ENCODE measurements at regions not wholly inside any gene's neighbourhood (a gene's known extent, or its start where the extent isn't known, plus 50 kb on each side); places are given as distances from the start of the nearest gene placed in this dataset.
"Not testable (repeated sequence)": the region's sequence is repeated elsewhere in the genome, so short reads cannot be mapped to it uniquely, and the experiment has no call there.

DNA sequence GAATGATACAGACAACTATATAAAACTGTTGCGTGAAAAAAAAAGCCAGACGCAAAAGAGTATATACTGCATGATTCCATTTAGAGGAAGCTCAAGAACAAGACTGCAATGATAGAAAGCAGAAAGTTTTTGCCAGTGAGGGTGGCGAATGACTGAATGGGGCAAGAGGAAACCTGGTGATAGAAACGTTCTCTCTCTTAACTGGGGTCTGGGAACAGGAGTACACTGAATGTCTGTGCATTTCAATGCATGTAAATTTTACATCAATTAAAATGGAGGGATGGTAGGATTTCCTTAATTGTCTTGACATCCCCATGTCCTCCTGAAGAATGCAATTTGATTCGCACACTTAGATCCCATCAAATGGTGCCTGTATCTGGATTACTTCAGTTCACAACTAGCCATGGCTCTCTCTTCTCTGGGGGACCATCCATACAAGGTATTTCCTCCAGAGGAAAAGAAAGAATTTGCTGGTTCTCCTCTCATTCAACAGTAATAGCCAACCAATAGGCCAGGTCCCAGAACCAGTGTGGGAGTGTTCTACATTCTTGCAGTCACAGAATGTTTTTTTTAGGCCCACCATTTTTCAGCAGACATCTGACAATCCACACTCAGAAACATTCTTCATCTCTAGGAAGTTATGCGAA is 221.0 kb upstream of the KLF14 start:
- peaks cover 0 to 59% (median 29%) of the 10 kb centered on the region in 4 donors for H3K4me1 ChIP-seq
- no peak overlapping the region for H3K27ac ChIP-seq
- H3K36me3 ChIP-seq: peaks cover 0 to 31% (median 2%) of the 10 kb centered on the region in 4 donors
- WGBS, 2 donors: 90% methylated on average over 6 of the region's 6 CpGs
- H3K9me3 ChIP-seq: no peaks in the 10 kb centered on the region
- TF ChIP-seq POLR2AphosphoS5 (IDR thresholded peaks at IDR 0.05) (no peak), EP300 (IDR thresholded peaks at IDR 0.05) (no peak), POLR2A (IDR thresholded peaks at IDR 0.05) (no peak)
- TF ChIP-seq, protein P1, sequence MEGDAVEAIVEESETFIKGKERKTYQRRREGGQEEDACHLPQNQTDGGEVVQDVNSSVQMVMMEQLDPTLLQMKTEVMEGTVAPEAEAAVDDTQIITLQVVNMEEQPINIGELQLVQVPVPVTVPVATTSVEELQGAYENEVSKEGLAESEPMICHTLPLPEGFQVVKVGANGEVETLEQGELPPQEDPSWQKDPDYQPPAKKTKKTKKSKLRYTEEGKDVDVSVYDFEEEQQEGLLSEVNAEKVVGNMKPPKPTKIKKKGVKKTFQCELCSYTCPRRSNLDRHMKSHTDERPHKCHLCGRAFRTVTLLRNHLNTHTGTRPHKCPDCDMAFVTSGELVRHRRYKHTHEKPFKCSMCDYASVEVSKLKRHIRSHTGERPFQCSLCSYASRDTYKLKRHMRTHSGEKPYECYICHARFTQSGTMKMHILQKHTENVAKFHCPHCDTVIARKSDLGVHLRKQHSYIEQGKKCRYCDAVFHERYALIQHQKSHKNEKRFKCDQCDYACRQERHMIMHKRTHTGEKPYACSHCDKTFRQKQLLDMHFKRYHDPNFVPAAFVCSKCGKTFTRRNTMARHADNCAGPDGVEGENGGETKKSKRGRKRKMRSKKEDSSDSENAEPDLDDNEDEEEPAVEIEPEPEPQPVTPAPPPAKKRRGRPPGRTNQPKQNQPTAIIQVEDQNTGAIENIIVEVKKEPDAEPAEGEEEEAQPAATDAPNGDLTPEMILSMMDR (IDR thresholded peaks at IDR 0.05): no peak
- intact Hi-C loops (cut with DNase I): no loop called here
- no peaks in the 10 kb centered on the region for H3K27me3 ChIP-seq
- H3K4me3 ChIP-seq: no peak overlapping the region
- no peak for DNase-seq

GRCh38 chr7:130955565-130955919 is 221.5 kb upstream of the KLF14 start:
- peaks cover 0 to 59% (median 32%) of the 10 kb centered on the region in 4 donors for H3K4me1 ChIP-seq
- H3K27ac ChIP-seq: no peak overlapping the region
- no peak for DNase-seq

DNA sequence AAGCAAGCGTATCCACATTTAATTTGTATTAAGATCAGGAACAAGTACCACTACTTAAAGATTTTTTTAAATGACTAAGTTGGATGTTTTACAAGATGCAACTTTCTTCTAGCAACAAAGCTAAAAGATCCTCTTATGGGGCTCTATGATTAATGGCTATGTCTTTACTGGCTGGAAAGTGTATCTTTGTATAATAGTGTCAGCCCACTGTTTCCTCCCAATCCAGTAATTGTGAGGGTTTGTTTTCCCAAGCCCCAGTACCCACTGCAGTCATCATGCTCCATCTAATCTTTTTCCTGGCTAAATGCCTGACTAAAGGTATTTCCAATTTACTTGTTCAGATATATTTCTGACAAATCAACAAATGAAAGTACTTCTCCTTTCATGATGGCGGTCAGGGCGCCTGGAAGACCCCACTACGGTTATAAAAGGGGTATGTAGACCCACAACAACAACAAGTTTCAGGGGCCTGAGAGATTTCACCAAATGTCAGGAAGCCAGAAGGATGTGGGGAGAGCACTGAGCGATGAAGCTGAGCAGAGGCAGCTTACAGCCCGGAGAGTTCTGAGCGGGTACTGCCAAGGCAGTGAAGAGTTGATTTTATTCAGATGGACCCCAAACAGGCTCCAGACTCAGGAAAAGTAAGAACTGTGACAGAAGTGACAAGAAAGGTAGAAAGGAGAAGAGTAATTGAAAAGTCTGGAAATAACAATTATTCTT is 222.6 kb upstream of the KLF14 start:
- no peaks in the 10 kb centered on the region for H3K9me3 ChIP-seq
- intact Hi-C loops (cut with DNase I): no loop called here
- no peak overlapping the region for H3K4me3 ChIP-seq
- H3K27me3 ChIP-seq: no peaks in the 10 kb centered on the region
- H3K36me3 ChIP-seq: peaks cover 0 to 28% (median 2%) of the 10 kb centered on the region in 4 donors
- H3K4me1 ChIP-seq: peaks cover 0 to 64% (median 37%) of the 10 kb centered on the region in 4 donors
- no peak for DNase-seq
- no peak overlapping the region for H3K27ac ChIP-seq
- no peak for TF ChIP-seq POLR2A (IDR thresholded peaks at IDR 0.05)
- no peak for TF ChIP-seq POLR2AphosphoS5 (IDR thresholded peaks at IDR 0.05)
- TF ChIP-seq, protein P1 (IDR thresholded peaks at IDR 0.05): no peak
- no peak for TF ChIP-seq EP300 (IDR thresholded peaks at IDR 0.05)
- 54 to 71% methylated on average over 7 of the region's 7 CpGs for WGBS, 2 donors

More at GRCh38 chr7:130955565-130955919, 221.5 kb upstream of the KLF14 start:
- Histone ChIP-seq H3K4me3 (no peak overlapping the region), H3K9me3 (no peaks in the 10 kb centered on the region), H3K27me3 (no peaks in the 10 kb centered on the region), H3K36me3 (peaks cover 0 to 31% (median 3%) of the 10 kb centered on the region in 4 donors)
- intact Hi-C loops (cut with DNase I): no loop called here
- TF ChIP-seq POLR2A (IDR thresholded peaks at IDR 0.05) (no peak), POLR2AphosphoS5 (IDR thresholded peaks at IDR 0.05) (no peak), EP300 (IDR thresholded peaks at IDR 0.05) (no peak)
- TF ChIP-seq, protein P1 (IDR thresholded peaks at IDR 0.05): no peak

DNA sequence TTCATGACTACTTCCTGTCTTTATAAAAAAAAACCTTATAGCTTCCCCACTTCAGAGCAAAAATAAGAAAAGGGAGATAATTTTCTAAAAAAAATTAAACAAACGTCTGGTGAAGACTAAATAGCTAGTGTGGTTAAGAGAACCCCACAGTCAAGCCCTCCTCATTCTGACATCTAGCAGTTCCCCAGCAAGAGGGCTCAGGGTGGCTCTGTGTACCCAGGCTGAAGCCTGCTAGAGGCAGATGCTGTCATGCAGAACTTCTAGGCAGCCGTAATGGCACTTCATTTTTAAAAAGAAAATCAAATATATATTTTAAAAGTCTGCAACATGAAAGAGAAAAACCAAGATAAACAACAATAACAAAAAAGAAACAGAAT is 223.1 kb upstream of the KLF14 start:
- peaks cover 0 to 28% (median 2%) of the 10 kb centered on the region in 4 donors for H3K36me3 ChIP-seq
- no peaks in the 10 kb centered on the region for H3K27me3 ChIP-seq
- H3K27ac ChIP-seq: no peak overlapping the region
- no peaks in the 10 kb centered on the region for H3K9me3 ChIP-seq
- no peak overlapping the region for H3K4me3 ChIP-seq
- WGBS, 2 donors: 41 to 76% methylated on average over 2 of the region's 2 CpGs
- DNase-seq: no peak
- intact Hi-C loops (cut with DNase I): no loop called here
- TF ChIP-seq POLR2A (IDR thresholded peaks at IDR 0.05) (no peak), EP300 (IDR thresholded peaks at IDR 0.05) (no peak), POLR2AphosphoS5 (IDR thresholded peaks at IDR 0.05) (no peak)
- TF ChIP-seq, protein P1 (IDR thresholded peaks at IDR 0.05): no peak
- peaks cover 0 to 65% (median 37%) of the 10 kb centered on the region in 4 donors for H3K4me1 ChIP-seq

GRCh38 chr7:130957722-130958435 is 223.9 kb upstream of the KLF14 start:
- H3K4me3 ChIP-seq; H3K27me3 ChIP-seq; H3K9me3 ChIP-seq; intact Hi-C loops (cut with DNase I); DNase-seq; H3K27ac ChIP-seq: not testable (repeated sequence)
- peaks cover 0 to 32% (median 2%) of the 10 kb centered on the region in 4 donors for H3K36me3 ChIP-seq
- WGBS, 2 donors: 78 to 82% methylated on average over 6 of the region's 6 CpGs
- peaks cover 0 to 63% (median 36%) of the 10 kb centered on the region in 4 donors for H3K4me1 ChIP-seq

Measured in sigmoid colon (tissue), 6 donors.